SH-SY5Y (cell line): ENCODE measurements at regions not wholly inside any gene's neighbourhood (a gene's known extent, or its start where the extent isn't known, plus 50 kb on each side); places are given as distances from the start of the nearest gene placed in this dataset.

ENCODE experiments used
- GATA2 ChIP-seq: IDR thresholded peaks from 2 replicates; pipeline ENCODE4 v1.6.1; 2011; ENCODE audit warnings: mild to moderate bottlenecking, low read depth, low read length
- GATA3 ChIP-seq: IDR thresholded peaks from 2 replicates; pipeline ENCODE4 v1.6.1; 2011; ENCODE audit warnings: low read depth, mild to moderate bottlenecking, low read length, moderate library complexity

- TF ChIP-seq GATA2, result no peak
- no peak for TF ChIP-seq GATA3
Measured at GRCh38 chr11:13874597-13874996, 87.9 kb upstream of the SPON1 start.
